ENCODE measurements at regions not wholly inside any gene's neighbourhood (a gene's known extent, or its start where the extent isn't known, plus 50 kb on each side); places are given as distances from the start of the nearest gene placed in this dataset.

DNA sequence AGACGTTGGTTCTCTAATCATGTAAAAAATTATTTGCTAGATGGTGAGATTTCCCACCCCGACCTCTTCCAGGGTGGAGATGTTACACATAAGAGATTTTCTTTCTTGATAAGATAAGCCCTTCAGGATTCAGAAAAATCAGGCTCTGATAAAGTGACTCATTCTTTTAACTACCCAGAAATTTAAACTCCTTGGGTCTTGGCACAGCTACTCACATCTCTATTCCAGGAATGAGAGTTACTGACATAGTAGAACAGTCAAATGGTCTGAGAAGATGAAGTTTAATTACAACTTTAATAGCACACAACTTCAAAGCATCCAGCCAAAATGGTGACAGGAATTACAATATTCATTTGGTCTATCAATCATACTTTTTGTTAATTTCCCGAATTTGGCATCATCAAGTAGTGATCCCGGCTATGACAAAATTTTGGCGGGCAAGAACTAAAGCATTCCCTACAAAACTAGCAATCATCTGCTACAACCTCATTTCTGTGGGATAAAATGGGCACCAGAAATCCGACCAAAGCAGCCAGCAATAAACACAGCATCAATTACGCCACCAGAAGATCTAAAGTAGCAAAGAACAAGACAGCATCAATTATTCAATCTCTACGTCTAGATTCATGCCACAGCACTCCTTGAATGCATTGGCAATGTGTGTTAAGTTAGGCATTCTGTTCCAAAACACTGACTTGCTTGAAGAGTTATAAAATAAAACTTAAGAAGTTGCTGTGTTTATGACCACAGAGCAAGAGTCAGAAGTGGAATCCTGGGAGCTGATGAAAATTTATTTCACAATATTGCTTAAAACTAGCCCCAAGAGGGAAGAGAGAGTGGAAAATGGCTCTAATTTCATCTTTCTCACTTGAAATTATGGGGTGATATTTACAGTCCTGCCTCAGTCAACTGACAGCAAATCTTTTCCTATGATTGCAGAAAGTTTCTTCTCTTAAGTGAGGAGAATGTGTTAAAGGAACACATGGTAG lies 565.7 kb upstream of the ANKRD30A start:
- peak overlapping the region in 1 of 5 donors; percentile 15 for H3K4me3 ChIP-seq (ENCODE audit: low read depth in 1 of 5, low read length in 5 of 5)
- H3K4me1 ChIP-seq (ENCODE audit: control insufficient read depth in 5 of 5, insufficient read depth in 5 of 5, low read length in 5 of 5): peaks cover 0 to 11% (median 8%) of the 10 kb centered on the region in 5 donors
- H3K27me3 ChIP-seq (ENCODE audit: control insufficient read depth in 5 of 5, insufficient read depth in 4 of 5, low read length in 5 of 5): no peaks in the 10 kb centered on the region
- H3K9me3 ChIP-seq (ENCODE audit: control insufficient read depth in 5 of 5, low read length in 5 of 5): no peaks in the 10 kb centered on the region
- H3K9ac ChIP-seq (ENCODE audit: low read length in 5 of 5): no peak overlapping the region
- H3K36me3 ChIP-seq (ENCODE audit: control insufficient read depth in 5 of 5, insufficient read depth in 5 of 5, low read length in 5 of 5): no peaks in the 10 kb centered on the region
- no peak overlapping the region for H3K27ac ChIP-seq (ENCODE audit: low read depth, low read length)

DNA sequence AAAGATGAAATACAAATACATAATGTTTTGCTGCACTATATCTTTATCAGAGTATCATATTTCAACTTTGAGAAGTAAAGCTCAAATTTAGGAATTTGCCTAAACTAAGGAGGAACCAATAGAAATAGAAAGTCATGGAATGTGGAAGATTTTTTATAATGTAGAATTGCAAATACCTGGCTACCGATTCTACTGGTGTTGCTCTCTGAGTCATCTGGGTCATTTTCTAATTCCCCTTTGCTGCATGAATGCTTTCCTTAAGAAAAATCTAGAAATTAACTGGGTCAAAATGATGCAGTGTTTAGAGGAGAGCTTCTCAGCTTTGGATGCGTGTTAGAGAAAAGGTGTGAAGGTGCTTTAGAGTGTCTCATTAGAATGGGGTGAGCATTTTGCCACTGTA lies 568.9 kb upstream of the ANKRD30A start:
- H3K9me3 ChIP-seq (ENCODE audit: control insufficient read depth in 5 of 5, low read length in 5 of 5): no peaks in the 10 kb centered on the region
- H3K36me3 ChIP-seq (ENCODE audit: control insufficient read depth in 5 of 5, insufficient read depth in 5 of 5, low read length in 5 of 5): no peaks in the 10 kb centered on the region
- no peak overlapping the region for H3K4me3 ChIP-seq (ENCODE audit: low read depth in 1 of 5, low read length in 5 of 5)
- no peak overlapping the region for H3K9ac ChIP-seq (ENCODE audit: low read length in 5 of 5)
- H3K27me3 ChIP-seq (ENCODE audit: control insufficient read depth in 5 of 5, insufficient read depth in 4 of 5, low read length in 5 of 5): no peaks in the 10 kb centered on the region
- H3K27ac ChIP-seq (ENCODE audit: low read depth, low read length): no peak overlapping the region
- H3K4me1 ChIP-seq (ENCODE audit: control insufficient read depth in 5 of 5, insufficient read depth in 5 of 5, low read length in 5 of 5): peaks cover 0 to 11% (median 8%) of the 10 kb centered on the region in 5 donors

GRCh38 chr10:36555036-36555435 lies 570.4 kb upstream of the ANKRD30A start:
- Histone ChIP-seq H3K9me3 (ENCODE audit: control insufficient read depth in 5 of 5, low read length in 5 of 5) (no peaks in the 10 kb centered on the region), H3K27ac (ENCODE audit: low read depth, low read length) (no peak overlapping the region), H3K9ac (ENCODE audit: low read length in 5 of 5) (no peak overlapping the region), H3K4me3 (ENCODE audit: low read depth in 1 of 5, low read length in 5 of 5) (no peak overlapping the region), H3K4me1 (ENCODE audit: control insufficient read depth in 5 of 5, insufficient read depth in 5 of 5, low read length in 5 of 5) (peaks cover 0 to 7% (median 4%) of the 10 kb centered on the region in 5 donors), H3K27me3 (ENCODE audit: control insufficient read depth in 5 of 5, insufficient read depth in 4 of 5, low read length in 5 of 5) (no peaks in the 10 kb centered on the region), H3K36me3 (ENCODE audit: control insufficient read depth in 5 of 5, insufficient read depth in 5 of 5, low read length in 5 of 5) (no peaks in the 10 kb centered on the region)

GRCh38 chr10:36547965-36548364 lies 577.4 kb upstream of the ANKRD30A start:
- Histone ChIP-seq H3K9me3 (ENCODE audit: control insufficient read depth in 5 of 5, low read length in 5 of 5) (no peaks in the 10 kb centered on the region), H3K27ac (ENCODE audit: low read depth, low read length) (no peak overlapping the region), H3K4me3 (ENCODE audit: low read depth in 1 of 5, low read length in 5 of 5) (no peak overlapping the region), H3K9ac (ENCODE audit: low read length in 5 of 5) (no peak overlapping the region), H3K36me3 (ENCODE audit: control insufficient read depth in 5 of 5, insufficient read depth in 5 of 5, low read length in 5 of 5) (no peaks in the 10 kb centered on the region), H3K4me1 (ENCODE audit: control insufficient read depth in 5 of 5, insufficient read depth in 5 of 5, low read length in 5 of 5) (no peaks in the 10 kb centered on the region), H3K27me3 (ENCODE audit: control insufficient read depth in 5 of 5, insufficient read depth in 4 of 5, low read length in 5 of 5) (no peaks in the 10 kb centered on the region)

DNA sequence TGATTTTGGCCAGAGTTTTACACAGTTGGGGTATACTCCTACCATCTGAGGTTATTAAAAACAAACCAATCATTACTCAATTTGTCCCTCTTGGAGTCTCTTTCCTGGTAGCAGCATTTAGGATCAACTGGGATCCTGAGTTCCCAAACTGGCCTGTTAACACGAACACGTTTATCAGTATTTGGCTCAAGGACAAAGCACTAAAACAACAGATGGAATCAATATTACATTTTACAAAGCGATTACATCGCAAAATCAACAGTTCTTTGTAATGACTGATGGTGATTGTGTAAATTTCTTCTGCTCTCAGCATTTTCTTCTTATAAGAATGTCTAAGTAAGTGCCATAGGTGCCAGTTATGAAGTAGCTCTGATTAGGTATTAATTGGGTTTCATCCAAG lies 582.9 kb upstream of the ANKRD30A start:
- H3K4me1 ChIP-seq (ENCODE audit: control insufficient read depth in 5 of 5, insufficient read depth in 5 of 5, low read length in 5 of 5): peaks cover 0 to 3% (median 0%) of the 10 kb centered on the region in 5 donors
- no peaks in the 10 kb centered on the region for H3K9me3 ChIP-seq (ENCODE audit: control insufficient read depth in 5 of 5, low read length in 5 of 5)
- no peak overlapping the region for H3K9ac ChIP-seq (ENCODE audit: low read length in 5 of 5)
- no peaks in the 10 kb centered on the region for H3K27me3 ChIP-seq (ENCODE audit: control insufficient read depth in 5 of 5, insufficient read depth in 4 of 5, low read length in 5 of 5)
- H3K27ac ChIP-seq (ENCODE audit: low read depth, low read length): no peak overlapping the region
- H3K36me3 ChIP-seq (ENCODE audit: control insufficient read depth in 5 of 5, insufficient read depth in 5 of 5, low read length in 5 of 5): no peaks in the 10 kb centered on the region
- H3K4me3 ChIP-seq (ENCODE audit: low read depth in 1 of 5, low read length in 5 of 5): no peak overlapping the region

GRCh38 chr10:36540611-36541010 lies 584.8 kb upstream of the ANKRD30A start:
- Histone ChIP-seq H3K4me3 (ENCODE audit: low read depth in 1 of 5, low read length in 5 of 5) (no peak overlapping the region), H3K9ac (ENCODE audit: low read length in 5 of 5) (no peak overlapping the region), H3K36me3 (ENCODE audit: control insufficient read depth in 5 of 5, insufficient read depth in 5 of 5, low read length in 5 of 5) (no peaks in the 10 kb centered on the region), H3K27me3 (ENCODE audit: control insufficient read depth in 5 of 5, insufficient read depth in 4 of 5, low read length in 5 of 5) (no peaks in the 10 kb centered on the region), H3K27ac (ENCODE audit: low read depth, low read length) (no peak overlapping the region), H3K9me3 (ENCODE audit: control insufficient read depth in 5 of 5, low read length in 5 of 5) (no peaks in the 10 kb centered on the region), H3K4me1 (ENCODE audit: control insufficient read depth in 5 of 5, insufficient read depth in 5 of 5, low read length in 5 of 5) (peaks cover 0 to 3% (median 0%) of the 10 kb centered on the region in 5 donors)

GRCh38 chr10:36538953-36539586 lies 586.3 kb upstream of the ANKRD30A start:
- Histone ChIP-seq H3K4me1 (ENCODE audit: control insufficient read depth in 5 of 5, insufficient read depth in 5 of 5, low read length in 5 of 5) (peaks cover 0 to 3% (median 0%) of the 10 kb centered on the region in 5 donors), H3K27me3 (ENCODE audit: control insufficient read depth in 5 of 5, insufficient read depth in 4 of 5, low read length in 5 of 5) (no peaks in the 10 kb centered on the region), H3K4me3 (ENCODE audit: low read depth in 1 of 5, low read length in 5 of 5) (no peak overlapping the region), H3K27ac (ENCODE audit: low read depth, low read length) (no peak overlapping the region), H3K9me3 (ENCODE audit: control insufficient read depth in 5 of 5, low read length in 5 of 5) (no peaks in the 10 kb centered on the region), H3K36me3 (ENCODE audit: control insufficient read depth in 5 of 5, insufficient read depth in 5 of 5, low read length in 5 of 5) (no peaks in the 10 kb centered on the region), H3K9ac (ENCODE audit: low read length in 5 of 5) (no peak overlapping the region)

GRCh38 chr10:36534471-36535002 lies 590.9 kb upstream of the ANKRD30A start:
- no peak overlapping the region for H3K4me3 ChIP-seq (ENCODE audit: low read depth in 1 of 5, low read length in 5 of 5)
- no peaks in the 10 kb centered on the region for H3K36me3 ChIP-seq (ENCODE audit: control insufficient read depth in 5 of 5, insufficient read depth in 5 of 5, low read length in 5 of 5)
- H3K9ac ChIP-seq (ENCODE audit: low read length in 5 of 5): no peak overlapping the region
- H3K9me3 ChIP-seq (ENCODE audit: control insufficient read depth in 5 of 5, low read length in 5 of 5): peaks cover 0 to 9% (median 2%) of the 10 kb centered on the region in 5 donors
- no peak overlapping the region for H3K27ac ChIP-seq (ENCODE audit: low read depth, low read length)
- H3K4me1 ChIP-seq (ENCODE audit: control insufficient read depth in 5 of 5, insufficient read depth in 5 of 5, low read length in 5 of 5): peaks cover 0 to 3% (median 0%) of the 10 kb centered on the region in 5 donors
- H3K27me3 ChIP-seq (ENCODE audit: control insufficient read depth in 5 of 5, insufficient read depth in 4 of 5, low read length in 5 of 5): no peaks in the 10 kb centered on the region

- Histone ChIP-seq H3K9ac (ENCODE audit: low read length in 5 of 5) (no peak overlapping the region), H3K9me3 (ENCODE audit: control insufficient read depth in 5 of 5, low read length in 5 of 5) (peaks cover 0 to 16% (median 2%) of the 10 kb centered on the region in 5 donors), H3K27me3 (ENCODE audit: control insufficient read depth in 5 of 5, insufficient read depth in 4 of 5, low read length in 5 of 5) (no peaks in the 10 kb centered on the region), H3K4me3 (ENCODE audit: low read depth in 1 of 5, low read length in 5 of 5) (no peak overlapping the region), H3K27ac (ENCODE audit: low read depth, low read length) (no peak overlapping the region), H3K4me1 (ENCODE audit: control insufficient read depth in 5 of 5, insufficient read depth in 5 of 5, low read length in 5 of 5) (peaks cover 0 to 1% (median 0%) of the 10 kb centered on the region in 5 donors), H3K36me3 (ENCODE audit: control insufficient read depth in 5 of 5, insufficient read depth in 5 of 5, low read length in 5 of 5) (no peaks in the 10 kb centered on the region)
Observed at GRCh38 chr10:36533861-36534260, 591.5 kb upstream of the ANKRD30A start.

DNA sequence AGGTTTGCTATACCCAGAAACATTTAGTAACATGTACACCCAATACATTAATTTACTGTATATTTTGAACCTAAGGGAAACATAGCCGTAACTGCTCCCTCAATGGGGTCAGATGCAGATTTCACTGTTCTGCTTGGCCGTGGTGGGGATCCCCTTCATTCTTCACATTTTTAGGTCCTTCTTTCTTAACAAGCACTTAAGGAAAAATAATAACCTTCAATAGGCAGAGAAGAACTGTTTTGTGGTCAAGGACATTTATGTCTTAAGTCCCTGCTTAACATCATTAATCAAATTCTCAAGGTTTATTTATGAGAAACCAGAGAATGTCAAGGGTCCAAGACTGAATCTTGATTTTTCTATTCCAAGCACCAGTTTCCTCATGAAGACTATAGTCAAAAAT lies 592.1 kb upstream of the ANKRD30A start:
- H3K4me1 ChIP-seq (ENCODE audit: control insufficient read depth in 5 of 5, insufficient read depth in 5 of 5, low read length in 5 of 5): no peaks in the 10 kb centered on the region
- H3K36me3 ChIP-seq (ENCODE audit: control insufficient read depth in 5 of 5, insufficient read depth in 5 of 5, low read length in 5 of 5): no peaks in the 10 kb centered on the region
- H3K27me3 ChIP-seq (ENCODE audit: control insufficient read depth in 5 of 5, insufficient read depth in 4 of 5, low read length in 5 of 5): no peaks in the 10 kb centered on the region
- H3K4me3 ChIP-seq (ENCODE audit: low read depth in 1 of 5, low read length in 5 of 5): no peak overlapping the region
- no peak overlapping the region for H3K9ac ChIP-seq (ENCODE audit: low read length in 5 of 5)
- peaks cover 0 to 16% (median 2%) of the 10 kb centered on the region in 5 donors for H3K9me3 ChIP-seq (ENCODE audit: control insufficient read depth in 5 of 5, low read length in 5 of 5)
- no peak overlapping the region for H3K27ac ChIP-seq (ENCODE audit: low read depth, low read length)

All from subcutaneous abdominal adipose tissue (tissue), 5 donors.